Hepatocyte (in vitro differentiated cells): ENCODE measurements at regions not wholly inside any gene's neighbourhood (a gene's known extent, or its start where the extent isn't known, plus 50 kb on each side); places are given as distances from the start of the nearest gene placed in this dataset.
A peak's percentile ranks its signal among the peaks of the same experiment; 100 is the strongest.

Experiments
- DNase-seq: peaks from one replicate; pipeline ENCODE4 v3.0.0-alpha.2; 2016; ENCODE audit warnings: low spot score
- H2AFZ ChIP-seq: fragments of 200-600 bp; sonication (generic); 2 replicates; pipeline ENCODE4 v1.6.0; 2016; ENCODE audit warnings: antibody characterized with exemption, mild to moderate bottlenecking
- H3K27ac ChIP-seq: fragments of 200-600 bp; sonication (generic); 2 replicates; pipeline ENCODE4 v1.5.1; 2016; ENCODE audit warnings: mild to moderate bottlenecking
- H3K27me3 ChIP-seq: fragments of 200-600 bp; sonication (generic); 2 replicates; pipeline ENCODE4 v1.6.1; 2016
- H3K36me3 ChIP-seq: fragments of 200-600 bp; sonication (generic); replicated peaks from 2 replicates; pipeline ENCODE4 v1.5.1; 2016; ENCODE audit warnings: low read depth; ENCODE audit not compliant: insufficient read depth
- H3K4me1 ChIP-seq: fragments of 200-600 bp; sonication (generic); 2 replicates; pipeline ENCODE4 v1.5.1; 2016; ENCODE audit warnings: mild to moderate bottlenecking, moderate library complexity; ENCODE audit not compliant: insufficient read depth
- H3K4me2 ChIP-seq: fragments of 200-600 bp; sonication (generic); 2 replicates; pipeline ENCODE4 v1.6.0; 2016
- H3K4me3 ChIP-seq: fragments of 200-600 bp; sonication (generic); 2 replicates; pipeline ENCODE4 v1.5.1; 2016; ENCODE audit warnings: mild to moderate bottlenecking
- H3K79me2 ChIP-seq: fragments of 200-600 bp; sonication (generic); 2 replicates; pipeline ENCODE4 v1.6.0; 2017; ENCODE audit warnings: mild to moderate bottlenecking
- H3K9me2 ChIP-seq: fragments of 200-600 bp; sonication (generic); replicated peaks from 2 replicates; pipeline ENCODE4 v1.6.0; 2017; ENCODE audit warnings: mild to moderate bottlenecking; ENCODE audit not compliant: insufficient read depth
- H3K9me3 ChIP-seq: fragments of 200-600 bp; sonication (generic); 2 replicates; pipeline ENCODE4 v1.5.1; 2016; ENCODE audit warnings: low read depth, mild to moderate bottlenecking
- H4K20me1 ChIP-seq: fragments of 200-600 bp; sonication (generic); 2 replicates; pipeline ENCODE4 v1.6.0; 2016; ENCODE audit warnings: mild to moderate bottlenecking; ENCODE audit not compliant: insufficient read depth, poor library complexity, severe bottlenecking
- CTCF ChIP-seq: fragments of 200-600 bp; sonication (generic); IDR thresholded peaks from 2 replicates; pipeline ENCODE4 v1.5.1; 2016; ENCODE audit warnings: antibody characterized with exemption, mild to moderate bottlenecking; ENCODE audit not compliant: poor library complexity
- EZH2 ChIP-seq: fragments of 200-600 bp; sonication (generic); IDR thresholded peaks from 2 replicates; pipeline ENCODE4 v1.6.1; 2016; ENCODE audit warnings: antibody characterized with exemption, mild to moderate bottlenecking, borderline replicate concordance
- EZH2phosphoT487 ChIP-seq: fragments of 200-600 bp; sonication (generic); IDR thresholded peaks from one replicate; pipeline ENCODE4 v1.6.1; 2018; ENCODE audit warnings: antibody characterized with exemption, mild to moderate bottlenecking, low read depth, moderate library complexity; ENCODE audit not compliant: unreplicated experiment, severe bottlenecking
- WGBS: methylation state at CpG from one replicate; pipeline ENCODE4 v1.1.6; 2016; ENCODE audit warnings: low lambda C conversion rate; ENCODE audit errors: missing lambda C conversion rate; 5-methylcytosine and 5-hydroxymethylcytosine counted together

DNA sequence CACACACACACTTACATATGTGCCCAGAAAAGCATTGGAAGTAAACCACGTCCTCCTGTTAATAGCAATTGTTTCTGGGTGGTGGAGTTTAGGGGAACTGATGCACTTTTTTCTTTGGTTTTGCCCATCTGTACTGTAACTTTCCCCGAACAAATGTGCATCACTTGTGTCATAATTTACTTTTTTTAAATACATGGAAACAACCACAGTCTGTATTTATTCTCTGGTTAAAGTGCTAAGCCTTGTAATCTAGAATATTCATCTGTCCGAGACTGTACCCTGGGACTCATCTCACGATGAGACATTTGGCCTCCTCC is 61.5 kb upstream of the CD93 start:
- Histone ChIP-seq H3K27me3 (no peaks in the 10 kb centered on the region), H3K9me3 (no peaks in the 10 kb centered on the region), H3K4me2 (no peak overlapping the region), H3K9me2 (no peaks in the 10 kb centered on the region), H3K36me3 (no peaks in the 10 kb centered on the region), H3K27ac (peak overlapping the region; percentile 93), H2AFZ (no peak overlapping the region), H4K20me1 (no peaks in the 10 kb centered on the region), H3K4me3 (no peak overlapping the region), H3K4me1 (peaks cover 14% of the 10 kb centered on the region), H3K79me2 (no peaks in the 10 kb centered on the region)
- WGBS: 75% methylated on average over 4 of the region's 4 CpGs
- no peak for DNase-seq
- TF ChIP-seq CTCF (no peak), EZH2phosphoT487 (no peak), EZH2 (no peak)

DNA sequence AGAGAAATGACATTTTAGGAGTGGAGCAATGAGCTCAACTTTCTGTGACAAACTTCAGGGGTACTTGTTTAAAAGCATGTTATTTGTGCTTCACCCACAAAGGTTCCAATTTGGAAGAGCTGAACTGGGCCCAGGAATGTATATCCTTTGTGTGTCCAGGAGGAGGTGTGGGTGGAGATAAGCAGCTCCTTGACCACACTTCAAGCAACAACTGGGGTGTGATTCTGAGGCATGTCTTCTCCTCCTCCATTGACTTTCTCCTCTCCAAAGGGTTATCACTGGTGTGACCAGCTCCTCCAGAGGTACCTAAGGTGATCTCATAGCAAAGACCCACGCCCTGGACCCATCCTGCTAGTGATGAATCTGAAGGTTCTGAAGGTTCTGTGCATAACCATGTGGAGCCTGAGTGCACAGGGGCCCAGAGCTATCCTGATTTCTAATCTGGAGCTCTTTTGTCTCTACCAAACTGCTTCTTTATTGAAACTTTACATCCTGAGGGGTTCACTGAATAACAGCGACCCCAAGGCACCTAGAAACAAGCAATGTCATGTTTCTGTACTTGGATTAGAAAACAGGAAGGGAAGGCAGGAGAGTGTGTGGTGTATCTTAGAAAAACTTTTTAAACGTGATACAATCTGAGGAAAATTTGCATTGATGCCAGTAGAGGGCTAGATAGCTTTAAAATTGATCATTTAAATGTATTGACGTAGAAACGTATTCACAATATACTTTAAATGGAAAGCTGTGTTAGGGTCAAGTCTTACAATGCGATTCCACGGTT is 60.9 kb upstream of the CD93 start:
- H3K4me1 ChIP-seq: peaks cover 10% of the 10 kb centered on the region
- no peak overlapping the region for H3K4me3 ChIP-seq
- no peaks in the 10 kb centered on the region for H4K20me1 ChIP-seq
- H3K79me2 ChIP-seq: no peaks in the 10 kb centered on the region
- 84% methylated on average over 7 of the region's 7 CpGs for WGBS
- no peaks in the 10 kb centered on the region for H3K27me3 ChIP-seq
- H2AFZ ChIP-seq: no peak overlapping the region
- H3K36me3 ChIP-seq: no peaks in the 10 kb centered on the region
- no peak overlapping the region for H3K4me2 ChIP-seq
- no peak for DNase-seq
- H3K9me3 ChIP-seq: no peaks in the 10 kb centered on the region
- TF ChIP-seq CTCF: no peak
- no peak for TF ChIP-seq EZH2
- no peak for TF ChIP-seq EZH2phosphoT487
- H3K27ac ChIP-seq: peak overlapping the region; percentile 93
- no peaks in the 10 kb centered on the region for H3K9me2 ChIP-seq

DNA sequence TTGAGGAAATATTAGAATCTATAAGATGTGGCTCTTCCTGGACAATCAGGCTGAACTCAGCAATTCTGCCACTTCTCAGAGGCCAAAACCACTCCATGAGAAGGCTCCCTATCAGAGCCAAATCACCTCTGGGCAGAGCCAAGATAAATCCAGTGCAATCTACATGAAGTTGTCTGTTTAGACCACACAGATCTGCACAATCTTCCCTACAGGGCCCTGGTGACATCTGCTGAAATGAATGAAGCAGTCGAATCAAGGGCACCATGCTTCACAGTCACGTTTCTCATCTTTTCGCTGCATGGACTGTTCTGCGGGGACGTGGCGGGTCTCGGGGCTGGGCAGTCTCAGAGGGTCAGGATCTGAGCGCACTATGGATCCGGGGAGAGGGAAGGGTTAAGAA is 60.1 kb upstream of the CD93 start:
- no peak overlapping the region for H3K27ac ChIP-seq
- H3K9me2 ChIP-seq: no peaks in the 10 kb centered on the region
- 95% methylated on average over 9 of the region's 9 CpGs for WGBS
- no peak for TF ChIP-seq CTCF
- TF ChIP-seq EZH2phosphoT487: no peak
- TF ChIP-seq EZH2: no peak
- no peaks in the 10 kb centered on the region for H3K9me3 ChIP-seq
- peaks cover 4% of the 10 kb centered on the region for H3K4me1 ChIP-seq
- H3K79me2 ChIP-seq: no peaks in the 10 kb centered on the region
- H2AFZ ChIP-seq: no peak overlapping the region
- no peaks in the 10 kb centered on the region for H3K27me3 ChIP-seq
- H3K4me2 ChIP-seq: no peak overlapping the region
- no peak for DNase-seq
- no peak overlapping the region for H3K4me3 ChIP-seq
- H4K20me1 ChIP-seq: no peaks in the 10 kb centered on the region
- H3K36me3 ChIP-seq: no peaks in the 10 kb centered on the region
